Liver (tissue), 3 donors: ENCODE measurements at regions not wholly inside any gene's neighbourhood (a gene's known extent, or its start where the extent isn't known, plus 50 kb on each side); places are given as distances from the start of the nearest gene placed in this dataset.

Source experiments
- CTCF ChIP-seq: fragments of 150-350 bp; IDR thresholded peaks from 2 replicates; pipeline ENCODE4 v1.5.1; 2017; ENCODE audit warnings: improper control_type of control experiment, low read depth, low read length; ENCODE audit not compliant: missing input control
- SP1 ChIP-seq: IDR thresholded peaks from 2 replicates; pipeline ENCODE4 v1.6.1; 2018; ENCODE audit warnings: antibody characterized with exemption, mild to moderate bottlenecking
- YY1 ChIP-seq: IDR thresholded peaks from 2 replicates; pipeline ENCODE4 v1.6.1; 2016; ENCODE audit warnings: antibody characterized with exemption, mild to moderate bottlenecking
- TF ChIP-seq, protein P1 (sequence below): IDR thresholded peaks from 2 replicates; pipeline ENCODE4 v1.6.1; 2016; ENCODE audit warnings: antibody characterized with exemption
- donor health status: healthy.
- donor health status: healthy.

DNA sequence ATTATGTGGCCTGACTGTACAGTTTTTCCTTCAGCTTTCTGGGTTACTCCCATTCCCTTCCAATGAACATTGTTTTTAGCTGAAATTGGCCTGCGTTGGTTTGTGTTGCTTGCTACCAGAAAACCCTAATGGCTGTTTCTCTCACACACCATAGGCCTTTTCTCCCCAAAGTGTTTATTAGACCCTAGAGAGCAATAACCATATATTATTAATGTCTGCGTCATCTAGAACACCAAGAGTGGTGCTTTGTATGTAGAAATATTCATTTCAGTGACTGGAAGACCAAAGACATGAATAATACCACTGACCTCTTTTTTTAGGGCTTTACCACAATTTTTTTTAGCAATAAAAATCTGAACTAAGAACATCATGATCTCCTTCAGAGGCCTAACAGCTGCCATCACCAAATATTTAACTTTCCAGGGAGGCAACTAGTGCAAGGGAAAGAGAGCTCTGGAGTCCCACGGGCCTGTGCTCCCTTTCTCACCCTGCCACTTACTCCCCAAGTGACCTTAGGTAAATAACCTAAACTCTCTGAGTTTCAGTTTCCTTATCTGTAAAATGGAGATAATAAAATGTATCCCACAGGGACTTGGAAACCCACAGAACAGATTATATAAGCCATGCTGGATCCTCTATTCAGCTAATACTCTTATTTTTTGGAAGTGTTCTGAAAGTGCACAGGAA, 201.9 kb upstream of the ISL1 start:
- TF ChIP-seq CTCF, result no peak
- TF ChIP-seq YY1, result no peak
- TF ChIP-seq, protein P1, sequence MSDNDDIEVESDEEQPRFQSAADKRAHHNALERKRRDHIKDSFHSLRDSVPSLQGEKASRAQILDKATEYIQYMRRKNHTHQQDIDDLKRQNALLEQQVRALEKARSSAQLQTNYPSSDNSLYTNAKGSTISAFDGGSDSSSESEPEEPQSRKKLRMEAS, result no peak
- no peak for TF ChIP-seq SP1
